Suprapubic skin (tissue), 4 donors: ENCODE measurements at regions not wholly inside any gene's neighbourhood (a gene's known extent, or its start where the extent isn't known, plus 50 kb on each side); places are given as distances from the start of the nearest gene placed in this dataset.

Experiments used
- CTCF ChIP-seq, 2 donors: fragments of 200-600 bp in 1 of 2; fragments of 450-650 bp in 1 of 2; sonication (generic) in 1 of 2; IDR thresholded peaks; one replicate each; pipeline ENCODE4 v1.5.1; 2016 to 2019; ENCODE audit warnings: antibody characterized with exemption in 2 of 2, mild to moderate bottlenecking in 1 of 2, moderate library complexity in 1 of 2
- POLR2A ChIP-seq, 2 donors: fragments of 450-650 bp; IDR thresholded peaks; one replicate each; pipeline ENCODE4 v1.6.1; 2017; ENCODE audit warnings: antibody characterized with exemption in 2 of 2, mild to moderate bottlenecking in 2 of 2, moderate library complexity in 2 of 2
- POLR2AphosphoS5 ChIP-seq, 3 donors: sonication (generic); formaldehyde crosslinking; IDR thresholded peaks; one replicate each; pipeline ENCODE4 v1.6.1; 2017; ENCODE audit warnings: antibody characterized with exemption in 3 of 3

GRCh38 chr6:14804785-14805210 lies 441.1 kb upstream of the JARID2 start:
- TF ChIP-seq POLR2A (IDR thresholded peaks at IDR 0.05) (no peak), CTCF (IDR thresholded peaks at IDR 0.05) (no peak), POLR2AphosphoS5 (IDR thresholded peaks at IDR 0.05) (no peak)
